Common myeloid progenitor, CD34-positive (primary cell): ENCODE measurements at regions not wholly inside any gene's neighbourhood (a gene's known extent, or its start where the extent isn't known, plus 50 kb on each side); places are given as distances from the start of the nearest gene placed in this dataset.
A peak's percentile ranks its signal among the peaks of the same experiment; 100 is the strongest.

Experiments
- CTCF ChIA-PET: fragments of 350-600 bp; sonication (Branson Sonifier 250); formaldehyde crosslinking; loops from one replicate; lab custom pipeline; 2021; ENCODE audit warnings: antibody characterized with exemption; lab: Charles Lee
- POLR2A ChIA-PET: fragments of 350-600 bp; sonication (Branson Sonifier 250); formaldehyde crosslinking; loops from one replicate; lab custom pipeline; 2021; ENCODE audit warnings: antibody characterized with exemption; lab: Charles Lee
- DNase-seq, 3 donors: peaks; one replicate each; pipeline versions ENCODE4 v3.0.0 to v3.0.0-alpha.2; 2013
- H3K27ac ChIP-seq, 2 experiments: 1 replicate in 1 of 2; 2 replicates in 1 of 2; pipeline ENCODE4 v1.7.0; 2013; ENCODE audit warnings: inconsistent platforms in 2 of 2, low read length in 2 of 2, mild to moderate bottlenecking in 2 of 2, low read depth in 1 of 2, moderate library complexity in 1 of 2; ENCODE audit not compliant: severe bottlenecking in 2 of 2, insufficient read depth in 1 of 2, poor library complexity in 1 of 2
- H3K27me3 ChIP-seq, 5 experiments: replicated peaks in 2 of 5; 1 replicate in 3 of 5; 2 replicates in 2 of 5; pipeline versions ENCODE4 v1.6.1 to v1.7.0; 2013; ENCODE audit warnings: low read length in 4 of 5, mild to moderate bottlenecking in 2 of 5, moderate library complexity in 2 of 5, inconsistent platforms in 1 of 5; ENCODE audit not compliant: insufficient read depth in 5 of 5, control insufficient read depth in 4 of 5
- H3K36me3 ChIP-seq, 4 experiments: 1 replicate in 2 of 4; 2 replicates in 2 of 4; pipeline versions ENCODE4 v1.6.1 to v1.7.0; 2013; ENCODE audit warnings: low read length in 3 of 4, control low read depth in 1 of 4, mild to moderate bottlenecking in 1 of 4; ENCODE audit not compliant: control insufficient read depth in 4 of 4, insufficient read depth in 4 of 4
- H3K4me1 ChIP-seq, 4 experiments: 1 replicate in 3 of 4; 2 replicates in 1 of 4; pipeline versions ENCODE4 v1.6.1 to v1.7.1; 2013; ENCODE audit warnings: low read length in 3 of 4, mild to moderate bottlenecking in 3 of 4, control low read depth in 1 of 4, inconsistent platforms in 1 of 4, moderate library complexity in 1 of 4; ENCODE audit not compliant: control insufficient read depth in 4 of 4, insufficient read depth in 4 of 4; ENCODE audit errors: control extremely low read depth in 1 of 4
- H3K4me3 ChIP-seq, 7 experiments: 1 replicate in 4 of 7; 2 replicates in 3 of 7; pipeline versions ENCODE4 v1.5.1 to v1.7.0; 2013; ENCODE audit warnings: mild to moderate bottlenecking in 7 of 7, low read length in 6 of 7, moderate library complexity in 6 of 7, inconsistent platforms in 2 of 7, low read depth in 2 of 7, control low read depth in 1 of 7; ENCODE audit not compliant: insufficient read depth in 4 of 7, control insufficient read depth in 1 of 7; ENCODE audit errors: extremely low read depth in 1 of 7
- H3K9me3 ChIP-seq, 5 experiments: 1 replicate in 4 of 5; 2 replicates in 1 of 5; pipeline versions ENCODE4 v1.6.1 to v1.7.1; 2013; ENCODE audit warnings: low read length in 4 of 5, mild to moderate bottlenecking in 2 of 5, inconsistent platforms in 1 of 5, low read depth in 1 of 5, moderate library complexity in 1 of 5; ENCODE audit not compliant: control insufficient read depth in 4 of 5, insufficient read depth in 2 of 5; ENCODE audit errors: control extremely low read depth in 1 of 5
- WGBS: methylation state at CpG from one replicate; pipeline ENCODE4 v1.1.5; 2013; ENCODE audit not compliant: insufficient coverage; 5-methylcytosine and 5-hydroxymethylcytosine counted together

GRCh38 chr13:30047154-30047874, 196.9 kb upstream of the UBL3 start:
- ChIA-PET POLR2A (no interaction called here), CTCF (interaction anchor here (1.3 to 1.9 kb wide), 2 partner anchors 65 to 67 kb away, joined by 3 to 4 read pairs; no protein-coding TSS in a partner anchor)
- DNase-seq = peak; percentile 10 to 75 (median 69)
- Histone ChIP-seq H3K4me3 (no peak overlapping the region), H3K27me3 (no peaks in the 10 kb centered on the region), H3K27ac (no peak overlapping the region), H3K36me3 (no peaks in the 10 kb centered on the region), H3K4me1 (peaks cover 0 to 24% (median 13%) of the 10 kb centered on the region in 4 experiments), H3K9me3 (no peaks in the 10 kb centered on the region)
- 0% methylated on average over 1 of the region's 3 CpGs for WGBS

GRCh38 chr13:30045916-30046704, 195.7 kb upstream of the UBL3 start:
- Histone ChIP-seq H3K4me3 (no peak overlapping the region), H3K36me3 (no peaks in the 10 kb centered on the region), H3K27ac (no peak overlapping the region), H3K27me3 (no peaks in the 10 kb centered on the region), H3K4me1 (peaks cover 0 to 12% (median 5%) of the 10 kb centered on the region in 4 experiments), H3K9me3 (no peaks in the 10 kb centered on the region)
- DNase-seq = peak in 2 of 3 donors; percentile 11 to 18
- CTCF ChIA-PET = no interaction called here
- WGBS = 90% methylated on average over 6 of the region's 7 CpGs
- POLR2A ChIA-PET = no interaction called here

GRCh38 chr13:30044932-30045331, 194.5 kb upstream of the UBL3 start:
- no peaks in the 10 kb centered on the region for H3K36me3 ChIP-seq
- peaks cover 0 to 11% (median 5%) of the 10 kb centered on the region in 4 experiments for H3K4me1 ChIP-seq
- no peak overlapping the region for H3K4me3 ChIP-seq
- H3K27me3 ChIP-seq = no peaks in the 10 kb centered on the region
- WGBS = no CpG with 5 or more reads among the region's 1 CpG
- no peak for DNase-seq
- POLR2A ChIA-PET = no interaction called here
- no peak overlapping the region for H3K27ac ChIP-seq
- no peaks in the 10 kb centered on the region for H3K9me3 ChIP-seq
- CTCF ChIA-PET = interaction anchor here (0.9 kb wide), 1 partner anchor 8 kb away, joined by 3 read pairs; no protein-coding TSS in a partner anchor

GRCh38 chr13:30043631-30043925, 193.2 kb upstream of the UBL3 start:
- POLR2A ChIA-PET = no interaction called here

GRCh38 chr13:30042891-30043630, 192.6 kb upstream of the UBL3 start:
- peaks cover 0 to 4% (median 0%) of the 10 kb centered on the region in 5 experiments for H3K27me3 ChIP-seq
- H3K4me1 ChIP-seq = peaks cover 0 to 10% (median 4%) of the 10 kb centered on the region in 4 experiments
- H3K36me3 ChIP-seq = no peaks in the 10 kb centered on the region
- H3K27ac ChIP-seq = no peak overlapping the region
- ChIA-PET POLR2A (no interaction called here), CTCF (interaction anchor here (0.8 kb wide), 1 partner anchor 9 kb away, joined by 3 read pairs; no protein-coding TSS in a partner anchor)
- DNase-seq = no peak
- WGBS = 92% methylated on average over 5 of the region's 5 CpGs
- no peak overlapping the region for H3K4me3 ChIP-seq
- no peaks in the 10 kb centered on the region for H3K9me3 ChIP-seq

More at GRCh38 chr13:30043631-30043925, 193.2 kb upstream of the UBL3 start:
- DNase-seq = no peak
- CTCF ChIA-PET = no interaction called here
- Histone ChIP-seq H3K4me3 (no peak overlapping the region), H3K27ac (no peak overlapping the region), H3K36me3 (no peaks in the 10 kb centered on the region), H3K4me1 (peaks cover 0 to 11% (median 5%) of the 10 kb centered on the region in 4 experiments), H3K9me3 (no peaks in the 10 kb centered on the region), H3K27me3 (peaks cover 0 to 3% (median 0%) of the 10 kb centered on the region in 5 experiments)

GRCh38 chr13:30042272-30042671, 191.9 kb upstream of the UBL3 start:
- Histone ChIP-seq H3K4me3 (no peak overlapping the region), H3K27ac (no peak overlapping the region), H3K9me3 (no peaks in the 10 kb centered on the region), H3K4me1 (peaks cover 0 to 2% (median under 1%) of the 10 kb centered on the region in 4 experiments), H3K36me3 (no peaks in the 10 kb centered on the region), H3K27me3 (peaks cover 0 to 4% (median 0%) of the 10 kb centered on the region in 5 experiments)
- ChIA-PET POLR2A (no interaction called here), CTCF (interaction anchor here (0.8 kb wide), 1 partner anchor 10 kb away, joined by 3 read pairs; no protein-coding TSS in a partner anchor)
- WGBS = 100% methylated on average over 1 of the region's 3 CpGs
- no peak for DNase-seq
